ENCODE measurements at regions not wholly inside any gene's neighbourhood (a gene's known extent, or its start where the extent isn't known, plus 50 kb on each side); places are given as distances from the start of the nearest gene placed in this dataset.

- TF ChIP-seq CHD7 (IDR thresholded peaks at IDR 0.05; ENCODE audit: insufficient replicate concordance, low read length) (no peak), SP2 (IDR thresholded peaks at IDR 0.05; ENCODE audit: low read length) (no peak), TCF12 (IDR thresholded peaks at IDR 0.05; ENCODE audit: low read depth, low read length) (no peak), MAFK (IDR thresholded peaks at IDR 0.05; ENCODE audit: low read depth, low read length) (no peak), JUND (IDR thresholded peaks at IDR 0.05; ENCODE audit: low read length) (no peak), SP4 (IDR thresholded peaks at IDR 0.05; ENCODE audit: low read length) (no peak), SIX5 (IDR thresholded peaks at IDR 0.05; ENCODE audit: low read depth, low read length) (no peak), RFX5 (IDR thresholded peaks at IDR 0.05; ENCODE audit: borderline replicate concordance, low read depth, low read length) (no peak), TAF1 (IDR thresholded peaks at IDR 0.05; ENCODE audit: low read depth, low read length) (no peak), RAD21 (IDR thresholded peaks at IDR 0.05 in 1 of 2, conservative IDR thresholded peaks at IDR 0.05 in 1 of 2; ENCODE audit: low read depth in 2 of 2, low read length in 2 of 2) (peak; percentile 75 to 83), BRCA1 (IDR thresholded peaks at IDR 0.05; ENCODE audit: low read depth, low read length) (no peak), SIRT6 (IDR thresholded peaks at IDR 0.05; ENCODE audit: low read length) (no peak)
Measured at GRCh38 chr12:131454418-131455217, 256.3 kb upstream of the SFSWAP start (continued).

Data from H1 (cell line).